GM12878 (cell line): ENCODE measurements at regions not wholly inside any gene's neighbourhood (a gene's known extent, or its start where the extent isn't known, plus 50 kb on each side); places are given as distances from the start of the nearest gene placed in this dataset.

ENCODE experiments used
- ATAC-seq: fragments of 200-7000 bp; cut with Tn5 transposase; 3 replicates; pipeline ENCODE4 v1.9.1; 2020; ENCODE audit warnings: mild to moderate bottlenecking, moderate library complexity
- BruUV-seq: library from RNA; stranded (reverse); fragments of 400-500 nt; replicated peaks from 2 replicates; lab custom pipeline; 2021; lab: Mats Ljungman, UMichigan
- CTCF ChIA-PET: fragments of 300-600 bp; sonication (Branson Sonifier 250); formaldehyde crosslinking; extraction: SDS; loops from one replicate; lab custom pipeline; 2021; ENCODE audit warnings: inconsistent platforms; lab: Yijun Ruan, JAX
- POLR2A ChIA-PET: fragments of 350-600 bp; formaldehyde crosslinking; extraction: SDS; loops from one replicate; lab custom pipeline; 2021; ENCODE audit warnings: inconsistent platforms; lab: Charles Lee
- RAD21 ChIA-PET: fragments of 300-600 bp; sonication (Branson Sonifier 250); formaldehyde crosslinking; loops from one replicate; lab custom pipeline; 2023; ENCODE audit warnings: antibody characterized with exemption; ENCODE audit not compliant: unreplicated experiment; lab: Charles Lee
- SMC1A ChIA-PET: fragments of 300-600 bp; sonication (Branson Sonifier 250); formaldehyde crosslinking; loops from one replicate; lab custom pipeline; 2023; ENCODE audit not compliant: unreplicated experiment, uncharacterized antibody; lab: Charles Lee
- DNase-seq: peaks from one replicate; pipeline ENCODE4 v3.0.0-alpha.2; 2011; ENCODE audit warnings: low read depth, low spot score
- FAIRE-seq: peaks from 3 replicates; lab custom pipeline; 2011; peaks lifted over from hg19 to GRCh38; lab: Jason Lieb, UNC
- H2AFZ ChIP-seq: 2 replicates; pipeline ENCODE4 v1.6.0; 2011; ENCODE audit warnings: low read depth, low read length, control low read depth; ENCODE audit not compliant: control insufficient read depth
- H3K27ac ChIP-seq: 2 replicates; pipeline ENCODE4 v1.5.1; 2011; ENCODE audit warnings: control low read depth; ENCODE audit not compliant: control insufficient read depth, insufficient read depth
- H3K27me3 ChIP-seq, 2 experiments: replicated peaks in 1 of 2; 2 replicates each; pipeline versions ENCODE4 v1.6.0 to v1.6.1; 2011; ENCODE audit warnings: low read length in 1 of 2; ENCODE audit not compliant: control insufficient read depth in 2 of 2, insufficient read depth in 2 of 2
- H3K36me3 ChIP-seq, 2 experiments: 2 replicates each; pipeline ENCODE4 v1.5.1; 2011; ENCODE audit warnings: low read length in 1 of 2; ENCODE audit not compliant: control insufficient read depth in 2 of 2, insufficient read depth in 2 of 2
- H3K4me1 ChIP-seq: 2 replicates; pipeline ENCODE4 v1.6.1; 2011; ENCODE audit warnings: mild to moderate bottlenecking, low read length, moderate library complexity, mixed read lengths; ENCODE audit not compliant: control insufficient read depth, insufficient read depth
- H3K4me2 ChIP-seq: 2 replicates; pipeline ENCODE4 v1.6.0; 2011; ENCODE audit warnings: control low read depth; ENCODE audit not compliant: control insufficient read depth, insufficient read depth
- H3K4me3 ChIP-seq: fragments of 200-600 bp; sonication (generic); 2 replicates; pipeline ENCODE4 v1.5.1; 2016
- H3K79me2 ChIP-seq: 2 replicates; pipeline ENCODE4 v1.6.0; 2011; ENCODE audit warnings: low read length; ENCODE audit not compliant: control insufficient read depth, insufficient read depth
- H3K9ac ChIP-seq: 2 replicates; pipeline ENCODE4 v1.8.0; 2011; ENCODE audit warnings: low read length, control low read depth, mixed read lengths; ENCODE audit not compliant: control insufficient read depth, insufficient read depth
- H3K9me3 ChIP-seq: replicated peaks from 3 replicates; pipeline ENCODE4 v1.5.1; 2011; ENCODE audit warnings: mild to moderate bottlenecking, low read length; ENCODE audit not compliant: control insufficient read depth, insufficient read depth
- H4K20me1 ChIP-seq: 2 replicates; pipeline ENCODE4 v1.6.0; 2011; ENCODE audit not compliant: control insufficient read depth, insufficient read depth
- CHD2 ChIP-seq: IDR thresholded peaks from 2 replicates; pipeline ENCODE4 v1.6.1; 2011; ENCODE audit warnings: low read depth, low read length, improper control_type of control experiment, borderline replicate concordance
- DPF2 ChIP-seq: fragments of 450-650 bp; IDR thresholded peaks from 2 replicates; pipeline ENCODE4 v1.6.1; 2017; ENCODE audit warnings: mild to moderate bottlenecking
- E4F1 ChIP-seq: fragments of 450-650 bp; IDR thresholded peaks from 2 replicates; pipeline ENCODE4 v1.6.1; 2018; ENCODE audit warnings: borderline replicate concordance, mild to moderate bottlenecking; ENCODE audit not compliant: partially characterized antibody
- FOXK2 ChIP-seq: fragments of 450-650 bp; IDR thresholded peaks from 2 replicates; pipeline ENCODE4 v1.6.1; 2017; ENCODE audit warnings: mild to moderate bottlenecking, moderate library complexity
- IKZF2 ChIP-seq, 2 experiments: fragments of 450-650 bp; IDR thresholded peaks; 2 replicates each; pipeline ENCODE4 v1.6.1; 2017; ENCODE audit warnings: mild to moderate bottlenecking in 2 of 2, moderate library complexity in 2 of 2
- IRF4 ChIP-seq: IDR thresholded peaks from 2 replicates; pipeline ENCODE4 v1.6.1; 2011; ENCODE audit warnings: low read depth, low read length
- JUND ChIP-seq: IDR thresholded peaks from 2 replicates; pipeline ENCODE4 v1.6.1; 2012; ENCODE audit warnings: low read depth, mild to moderate bottlenecking, low read length, improper control_type of control experiment, moderate library complexity
- KDM1A ChIP-seq: fragments of 200-600 bp; sonication (generic); IDR thresholded peaks from 2 replicates; pipeline ENCODE4 v1.6.1; 2016; ENCODE audit warnings: borderline replicate concordance
- MTA2 ChIP-seq: fragments of 450-650 bp; IDR thresholded peaks from 2 replicates; pipeline ENCODE4 v1.6.1; 2016; ENCODE audit warnings: low read depth, mild to moderate bottlenecking, moderate library complexity
- NR2C1 ChIP-seq: fragments of 450-650 bp; IDR thresholded peaks from 2 replicates; pipeline ENCODE4 v1.6.1; 2017; ENCODE audit warnings: antibody characterized with exemption, mild to moderate bottlenecking, moderate library complexity
- YBX1 ChIP-seq: fragments of 450-650 bp; IDR thresholded peaks from 2 replicates; pipeline ENCODE4 v1.6.1; 2016; ENCODE audit warnings: antibody characterized with exemption
- WGBS: methylation state at CpG from one replicate; pipeline ENCODE4 v1.1.6; 2016; ENCODE audit warnings: low lambda C conversion rate; ENCODE audit not compliant: insufficient replicate concordance, insufficient coverage; ENCODE audit errors: missing lambda C conversion rate; 5-methylcytosine and 5-hydroxymethylcytosine counted together
- in situ Hi-C: fragments of 300-500 bp; cut with MboI; formaldehyde crosslinking; loops from 9 replicates; pipeline ENCODE4 v1.14.3; 2018; ENCODE audit warnings: mixed read lengths
- intact Hi-C: fragments of 100-400 bp; cut with micrococcal nuclease; formaldehyde crosslinking; loops from one replicate; pipeline ENCODE4 v1.14.2; 2022; ENCODE audit not compliant: unreplicated experiment

- ChIA-PET SMC1A (no interaction called here), CTCF (interaction anchor here (0.9 kb wide), 1 partner anchor 156 kb away, joined by 3 read pairs; no protein-coding TSS in a partner anchor), POLR2A (interaction anchor here (1.0 kb wide), 1 partner anchor 9 kb away, joined by 4 read pairs; no protein-coding TSS in a partner anchor), RAD21 (no interaction called here)
- intact Hi-C loops: no loop called here
- H2AFZ ChIP-seq: no peak overlapping the region
- DNase-seq (no peak), ATAC-seq (no peak), FAIRE-seq (no peak)
- no peaks in the 10 kb centered on the region for H3K79me2 ChIP-seq
- H3K36me3 ChIP-seq: no peaks in the 10 kb centered on the region
- H3K4me1 ChIP-seq: no peaks in the 10 kb centered on the region
- TF ChIP-seq FOXK2: no peak
- no peak overlapping the region for H3K4me3 ChIP-seq
- H3K27ac ChIP-seq: no peak overlapping the region
- no peak overlapping the region for H3K9ac ChIP-seq
- H3K4me2 ChIP-seq: no peak overlapping the region
- WGBS: 86% methylated on average over 2 of the region's 2 CpGs
- H3K9me3 ChIP-seq: no peaks in the 10 kb centered on the region; the same call in 2 of the 3 replicates
- in situ Hi-C loops: no loop called here
- no TSS peak for BruUV-seq
- no peaks in the 10 kb centered on the region for H3K27me3 ChIP-seq
- H4K20me1 ChIP-seq: no peaks in the 10 kb centered on the region
Observed at GRCh38 chr14:61627612-61628011, 67.7 kb upstream of the HIF1A start.

GRCh38 chr14:61628016-61628725, 67.1 kb upstream of the HIF1A start:
- POLR2A ChIA-PET: interaction anchor here (1.0 kb wide), 1 partner anchor 8 kb away, joined by 4 read pairs; no protein-coding TSS in a partner anchor
- no peak for TF ChIP-seq CHD2
- TF ChIP-seq IKZF2 (IDR thresholded peaks at IDR 0.05): no peak
- TF ChIP-seq E4F1: no peak
- TF ChIP-seq IRF4: no peak
- TF ChIP-seq YBX1: no peak
- no peak for TF ChIP-seq JUND
- no peak for TF ChIP-seq DPF2
- TF ChIP-seq MTA2: no peak
- no peak for TF ChIP-seq KDM1A
- TF ChIP-seq NR2C1: no peak
- 76% methylated on average over 3 of the region's 3 CpGs for WGBS

More at GRCh38 chr14:61628016-61628725, 67.1 kb upstream of the HIF1A start:
- H3K4me1 ChIP-seq: no peaks in the 10 kb centered on the region
- DNase-seq: no peak
- SMC1A ChIA-PET: interaction anchor here (1.1 kb wide), 1 partner anchor 30 kb away, joined by 3 read pairs; no protein-coding TSS in a partner anchor
- ATAC-seq: no peak
- H3K9ac ChIP-seq: no peak overlapping the region
- no TSS peak for BruUV-seq
- in situ Hi-C loops: no loop called here
- no peak for FAIRE-seq
- H3K27ac ChIP-seq: no peak overlapping the region
- intact Hi-C loops: no loop called here
- no peak overlapping the region for H3K4me3 ChIP-seq
- no peak overlapping the region for H3K4me2 ChIP-seq
- H3K27me3 ChIP-seq: no peaks in the 10 kb centered on the region
- no peaks in the 10 kb centered on the region for H4K20me1 ChIP-seq
- H3K36me3 ChIP-seq: no peaks in the 10 kb centered on the region
- CTCF ChIA-PET: interaction anchor here (0.9 kb wide), 1 partner anchor 157 kb away, joined by 3 read pairs; no protein-coding TSS in a partner anchor
- H2AFZ ChIP-seq: no peak overlapping the region
- H3K79me2 ChIP-seq: no peaks in the 10 kb centered on the region
- RAD21 ChIA-PET: no interaction called here
- H3K9me3 ChIP-seq: no peaks in the 10 kb centered on the region; the same call in 2 of the 3 replicates
